ENCODE measurements at regions not wholly inside any gene's neighbourhood (a gene's known extent, or its start where the extent isn't known, plus 50 kb on each side); places are given as distances from the start of the nearest gene placed in this dataset.

- ATAC-seq: no peak
- Histone ChIP-seq H3K27me3 (ENCODE audit: control insufficient read depth in 1 of 2, insufficient read depth in 2 of 2, low read length in 2 of 2) (no peaks in the 10 kb centered on the region; a peak in 2 of 5 replicates), H3K9me3 (ENCODE audit: low read length) (no peaks in the 10 kb centered on the region), H3K27ac (ENCODE audit: extremely low read length, insufficient read depth, low read length) (no peak overlapping the region), H3K79me2 (ENCODE audit: insufficient read depth, low read length) (no peaks in the 10 kb centered on the region), H3K4me1 (ENCODE audit: insufficient read depth, low read length) (no peaks in the 10 kb centered on the region), H3K4me3 (replicated peaks in 1 of 3; ENCODE audit: insufficient read depth in 1 of 3, low read depth in 2 of 3, low read length in 3 of 3) (no peak overlapping the region), H3K9ac (ENCODE audit: insufficient read depth, low read depth, low read length) (no peak overlapping the region), H2AFZ (ENCODE audit: low read length) (no peak overlapping the region), H3K4me2 (ENCODE audit: low read depth, low read length) (no peak overlapping the region), H3K36me3 (replicated peaks in 1 of 2; ENCODE audit: control insufficient read depth in 1 of 2, insufficient read depth in 2 of 2, low read length in 2 of 2) (no peaks in the 10 kb centered on the region), H4K20me1 (ENCODE audit: insufficient read depth, low read length) (no peaks in the 10 kb centered on the region)
- ChIA-PET POLR2A (no interaction called here), CTCF (ENCODE audit: low intra/inter-chr PET ratio, low total read pairs) (no interaction called here)
- intact Hi-C loops (cut with micrococcal nuclease; ENCODE audit: unreplicated experiment) (no loop called here), in situ Hi-C loops (cut with HindIII; ENCODE audit: extremely low pct_ligation_motif_present, low pct_unique_long_range_greater_than_20kb) (no loop called here)
- BruUV-seq (replicated peaks): no TSS peak
- no peak for DNase-seq (ENCODE audit: low spot score)
- TF ChIP-seq ZNF264 (CRISPR knock-in tag; IDR thresholded peaks at IDR 0.05) (no peak), SNAPC4 (CRISPR knock-in tag; IDR thresholded peaks at IDR 0.05) (no peak), ZKSCAN8 (CRISPR knock-in tag; IDR thresholded peaks at IDR 0.05; ENCODE audit: borderline replicate concordance) (no peak), DMTF1 (CRISPR knock-in tag; IDR thresholded peaks at IDR 0.05) (no peak), HOXA7 (CRISPR knock-in tag; IDR thresholded peaks at IDR 0.05) (no peak), RBM39 (IDR thresholded peaks at IDR 0.05; ENCODE audit: low read depth, low read length, poor library complexity, severe bottlenecking) (no peak), KDM5B (CRISPR knock-in tag; IDR thresholded peaks at IDR 0.05; ENCODE audit: borderline replicate concordance) (no peak), ZNF619 (CRISPR knock-in tag; IDR thresholded peaks at IDR 0.05) (no peak), SNAPC2 (CRISPR knock-in tag; IDR thresholded peaks at IDR 0.05) (no peak)
- 14% methylated on average over 5 of the region's 5 CpGs for WGBS (ENCODE audit: low lambda C conversion rate)
- no peak for FAIRE-seq
Observed at GRCh38 chr2:65799141-65799854, 366.9 kb upstream of the SPRED2 start.
